Neural crest cell (in vitro differentiated cells): ENCODE measurements at regions not wholly inside any gene's neighbourhood (a gene's known extent, or its start where the extent isn't known, plus 50 kb on each side); places are given as distances from the start of the nearest gene placed in this dataset.
"Not testable (repeated sequence)": the region's sequence is repeated elsewhere in the genome, so short reads cannot be mapped to it uniquely, and the experiment has no call there.

Source experiments
- DNase-seq: peaks from one replicate; pipeline ENCODE4 v3.0.0; 2021; ENCODE audit warnings: low read depth, mixed read lengths, low spot score
- H3K27ac Mint-ChIP-seq: one replicate; pipeline ENCODE4 v1.8.0; 2021; ENCODE audit warnings: mild to moderate bottlenecking, mixed read lengths; ENCODE audit not compliant: unreplicated experiment
- H3K27me3 Mint-ChIP-seq: 2 replicates; pipeline ENCODE4 v1.8.0; 2021; ENCODE audit warnings: low read depth, mild to moderate bottlenecking, mixed read lengths
- H3K36me3 Mint-ChIP-seq: 2 replicates; pipeline ENCODE4 v1.8.0; 2021; ENCODE audit warnings: low read depth, mild to moderate bottlenecking, mixed read lengths
- H3K4me1 Mint-ChIP-seq: 2 replicates; pipeline ENCODE4 v1.8.0; 2021; ENCODE audit warnings: mixed read lengths
- H3K4me3 Mint-ChIP-seq: one replicate; pipeline ENCODE4 v1.8.0; 2021; ENCODE audit warnings: mild to moderate bottlenecking, mixed read lengths
- H3K9me3 Mint-ChIP-seq: 2 replicates; pipeline ENCODE4 v1.8.0; 2021; ENCODE audit warnings: mixed read lengths
- TF ChIP-seq, protein P1 (sequence below): fragments of 200-600 bp; sonication (generic); conservative IDR thresholded peaks from 2 replicates; pipeline ENCODE4 v1.5.0; 2021; ENCODE audit warnings: antibody characterized with exemption, mild to moderate bottlenecking

GRCh38 chr5:173682313-173682712 is 65.9 kb upstream of the BOD1 start:
- Mint-ChIP-seq H3K9me3 (peaks cover 13% of the 10 kb centered on the region), H3K4me1 (no peaks in the 10 kb centered on the region), H3K36me3 (peaks cover 3% of the 10 kb centered on the region), H3K4me3 (no peak overlapping the region), H3K27ac (no peak overlapping the region), H3K27me3 (no peaks in the 10 kb centered on the region)
- TF ChIP-seq, protein P1, sequence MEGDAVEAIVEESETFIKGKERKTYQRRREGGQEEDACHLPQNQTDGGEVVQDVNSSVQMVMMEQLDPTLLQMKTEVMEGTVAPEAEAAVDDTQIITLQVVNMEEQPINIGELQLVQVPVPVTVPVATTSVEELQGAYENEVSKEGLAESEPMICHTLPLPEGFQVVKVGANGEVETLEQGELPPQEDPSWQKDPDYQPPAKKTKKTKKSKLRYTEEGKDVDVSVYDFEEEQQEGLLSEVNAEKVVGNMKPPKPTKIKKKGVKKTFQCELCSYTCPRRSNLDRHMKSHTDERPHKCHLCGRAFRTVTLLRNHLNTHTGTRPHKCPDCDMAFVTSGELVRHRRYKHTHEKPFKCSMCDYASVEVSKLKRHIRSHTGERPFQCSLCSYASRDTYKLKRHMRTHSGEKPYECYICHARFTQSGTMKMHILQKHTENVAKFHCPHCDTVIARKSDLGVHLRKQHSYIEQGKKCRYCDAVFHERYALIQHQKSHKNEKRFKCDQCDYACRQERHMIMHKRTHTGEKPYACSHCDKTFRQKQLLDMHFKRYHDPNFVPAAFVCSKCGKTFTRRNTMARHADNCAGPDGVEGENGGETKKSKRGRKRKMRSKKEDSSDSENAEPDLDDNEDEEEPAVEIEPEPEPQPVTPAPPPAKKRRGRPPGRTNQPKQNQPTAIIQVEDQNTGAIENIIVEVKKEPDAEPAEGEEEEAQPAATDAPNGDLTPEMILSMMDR: no peak
- no peak for DNase-seq

DNA sequence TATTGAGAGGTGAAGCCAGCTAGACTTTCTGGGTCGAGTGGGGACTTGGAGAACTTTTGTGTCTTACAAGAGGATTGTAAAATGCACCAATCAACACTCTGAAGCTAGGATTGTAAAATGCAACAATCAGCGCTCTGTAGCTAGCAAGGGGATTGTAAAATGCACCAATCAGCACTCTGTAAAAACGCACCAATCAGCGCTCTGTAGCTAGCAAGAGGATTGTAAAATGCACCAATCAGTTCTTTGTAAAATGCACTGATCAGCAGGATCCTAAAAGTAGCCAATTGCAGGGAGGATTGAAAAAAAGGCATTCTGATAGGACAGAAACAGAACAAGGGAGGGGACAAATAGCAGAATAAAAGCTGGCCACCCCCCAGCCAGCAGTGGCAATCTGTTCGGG is 68.1 kb upstream of the BOD1 start:
- not testable (repeated sequence) for H3K36me3 Mint-ChIP-seq, H3K4me3 Mint-ChIP-seq, H3K9me3 Mint-ChIP-seq, H3K27me3 Mint-ChIP-seq, H3K27ac Mint-ChIP-seq, DNase-seq
- peaks cover 10% of the 10 kb centered on the region for H3K4me1 Mint-ChIP-seq

- DNase-seq: no peak
- TF ChIP-seq, protein P1: no peak
- Mint-ChIP-seq H3K27ac (no peak overlapping the region), H3K4me3 (no peak overlapping the region), H3K4me1 (peaks cover 22% of the 10 kb centered on the region), H3K9me3 (peaks cover 6% of the 10 kb centered on the region), H3K36me3 (peaks cover 3% of the 10 kb centered on the region), H3K27me3 (no peaks in the 10 kb centered on the region)
Measured at GRCh38 chr5:173686950-173687349, 70.5 kb upstream of the BOD1 start.

DNA sequence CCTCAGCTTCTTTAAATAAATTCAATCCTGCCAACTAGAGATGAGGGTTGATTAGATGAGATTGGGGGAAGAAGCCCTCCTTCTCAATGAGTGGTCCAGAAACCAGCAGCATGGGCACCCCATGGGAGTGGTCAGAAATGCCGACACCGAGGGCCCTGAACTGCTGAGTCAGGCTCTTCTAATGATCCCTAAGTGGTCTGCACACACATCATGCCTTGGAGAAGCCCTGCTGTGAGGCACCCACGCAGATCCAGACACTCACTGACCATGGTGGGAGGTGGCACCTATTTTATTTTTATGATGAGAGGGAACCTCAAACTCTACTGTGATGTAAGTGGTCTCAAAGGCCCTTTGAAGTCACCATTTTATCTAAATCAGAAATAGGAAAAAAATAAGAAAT is 72.3 kb upstream of the BOD1 start:
- H3K4me3 Mint-ChIP-seq: no peak overlapping the region

DNA sequence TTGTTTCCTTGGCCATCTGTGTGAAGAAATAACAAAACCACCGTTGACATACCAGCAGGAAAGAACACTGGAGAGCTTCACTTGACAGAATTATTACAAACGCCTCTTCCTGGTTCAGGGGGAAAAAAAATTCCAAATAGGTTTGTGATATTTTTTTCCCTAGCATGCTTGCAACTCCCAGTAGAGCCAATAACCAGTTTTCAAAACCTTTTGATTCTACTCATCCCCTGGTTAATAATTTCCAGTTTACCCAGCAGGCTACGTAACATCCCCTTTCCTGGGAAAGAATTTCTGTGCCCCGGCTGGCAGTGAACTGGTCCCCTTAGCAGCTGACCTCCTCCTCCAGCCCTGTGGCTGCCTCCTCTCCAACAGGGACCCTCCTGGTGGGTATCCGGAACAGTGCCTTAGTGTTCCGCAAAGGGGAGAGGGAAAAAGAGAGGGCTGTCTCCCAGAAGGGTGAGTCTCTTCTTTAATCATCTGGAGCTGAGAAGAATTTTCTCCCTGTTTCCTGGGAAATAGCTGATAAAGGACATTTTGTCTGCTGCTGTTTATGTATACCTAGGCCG is 72.8 kb upstream of the BOD1 start:
- Mint-ChIP-seq H3K27ac (peak overlapping the region; percentile 27), H3K9me3 (peaks cover 6% of the 10 kb centered on the region), H3K4me1 (peaks cover 22% of the 10 kb centered on the region), H3K4me3 (no peak overlapping the region), H3K36me3 (peaks cover 3% of the 10 kb centered on the region), H3K27me3 (no peaks in the 10 kb centered on the region)
- DNase-seq: peak; percentile 24
- TF ChIP-seq, protein P1: no peak

More for the DNA sequence above, 72.3 kb upstream of the BOD1 start:
- Mint-ChIP-seq H3K27me3 (no peaks in the 10 kb centered on the region), H3K27ac (no peak overlapping the region), H3K9me3 (peaks cover 6% of the 10 kb centered on the region), H3K36me3 (peaks cover 3% of the 10 kb centered on the region), H3K4me1 (peaks cover 22% of the 10 kb centered on the region)
- TF ChIP-seq, protein P1: no peak
- no peak for DNase-seq

DNA sequence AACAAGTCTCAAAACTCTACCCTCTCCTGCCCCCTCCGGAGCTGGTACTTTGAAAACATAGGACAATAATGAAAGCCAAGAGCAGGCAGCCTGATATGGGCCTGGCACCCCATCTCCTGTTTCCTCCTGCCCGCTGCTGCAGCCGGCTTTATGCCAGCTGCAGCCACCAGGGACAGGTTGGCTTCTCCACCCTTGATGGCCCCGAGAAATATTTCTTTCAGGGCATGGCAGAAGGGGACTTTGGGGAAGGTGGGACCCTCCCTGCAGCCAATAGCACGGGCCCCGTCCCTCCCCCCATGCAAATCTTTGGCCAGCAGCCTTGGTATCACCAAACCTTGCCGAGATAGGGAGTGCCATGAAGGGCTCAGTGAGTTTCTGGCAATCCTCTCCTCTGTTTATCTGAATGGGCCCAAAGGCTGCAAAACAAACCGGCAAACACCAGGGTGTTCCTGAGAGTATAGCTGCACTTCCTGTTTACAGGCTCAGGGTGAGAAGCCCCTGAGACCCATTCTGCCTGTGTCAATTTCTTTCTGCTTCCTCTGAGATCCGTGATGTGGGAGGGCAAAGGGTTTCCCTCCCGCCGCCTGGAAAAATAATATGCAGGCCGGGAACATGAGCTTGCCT is 73.4 kb upstream of the BOD1 start:
- H3K9me3 Mint-ChIP-seq: peaks cover 6% of the 10 kb centered on the region
- no peaks in the 10 kb centered on the region for H3K27me3 Mint-ChIP-seq
- TF ChIP-seq, protein P1: peak; percentile 37
- H3K4me3 Mint-ChIP-seq: no peak overlapping the region
- peaks cover 22% of the 10 kb centered on the region for H3K4me1 Mint-ChIP-seq
- peak overlapping the region; percentile 27 for H3K27ac Mint-ChIP-seq
- H3K36me3 Mint-ChIP-seq: peaks cover 3% of the 10 kb centered on the region
- no peak for DNase-seq
